ENCODE measurements at regions not wholly inside any gene's neighbourhood (a gene's known extent, or its start where the extent isn't known, plus 50 kb on each side); places are given as distances from the start of the nearest gene placed in this dataset.
A peak's percentile ranks its signal among the peaks of the same experiment; 100 is the strongest.

GRCh38 chr9:90419221-90419851 lies 223.3 kb downstream of the DIRAS2 start:
- DNase-seq (ENCODE audit: low read depth): no peak

- DNase-seq (ENCODE audit: low read depth): no peak
Observed at GRCh38 chr9:90420211-90420610, 222.4 kb downstream of the DIRAS2 start.

GRCh38 chr9:90420768-90421513 lies 221.7 kb downstream of the DIRAS2 start:
- DNase-seq (ENCODE audit: low read depth): no peak

GRCh38 chr9:90421786-90422185 lies 220.8 kb downstream of the DIRAS2 start:
- DNase-seq (ENCODE audit: low read depth): no peak

GRCh38 chr9:90423661-90424193 lies 218.9 kb downstream of the DIRAS2 start:
- DNase-seq (ENCODE audit: low read depth): no peak

GRCh38 chr9:90428517-90428916 lies 214.1 kb downstream of the DIRAS2 start:
- no peak for DNase-seq (ENCODE audit: low read depth)

- DNase-seq (ENCODE audit: low read depth): no peak
Observed at GRCh38 chr9:90432951-90433350, 209.7 kb downstream of the DIRAS2 start.

GRCh38 chr9:90433398-90433941 lies 209.2 kb downstream of the DIRAS2 start:
- DNase-seq (ENCODE audit: low read depth): peak; percentile 51

- DNase-seq (ENCODE audit: low read depth): no peak
Observed at GRCh38 chr9:90441814-90442213, 200.8 kb downstream of the DIRAS2 start.

- DNase-seq (ENCODE audit: low read depth): no peak
Observed at GRCh38 chr9:90442723-90443122, 199.9 kb downstream of the DIRAS2 start.

- DNase-seq (ENCODE audit: low read depth): no peak
Observed at GRCh38 chr9:90444609-90445204, 197.9 kb downstream of the DIRAS2 start.

GRCh38 chr9:90445391-90445790 lies 197.2 kb downstream of the DIRAS2 start:
- DNase-seq (ENCODE audit: low read depth): no peak

GRCh38 chr9:90446200-90446948 lies 196.2 kb downstream of the DIRAS2 start:
- DNase-seq (ENCODE audit: low read depth): no peak

GRCh38 chr9:90447773-90448172 lies 194.9 kb downstream of the DIRAS2 start:
- DNase-seq (ENCODE audit: low read depth): no peak

GRCh38 chr9:90449213-90449925 lies 193.3 kb downstream of the DIRAS2 start:
- DNase-seq (ENCODE audit: low read depth): peak; percentile 1

- no peak for DNase-seq (ENCODE audit: low read depth)
Observed at GRCh38 chr9:90451804-90452203, 190.8 kb downstream of the DIRAS2 start.

GRCh38 chr9:90455316-90455715 lies 187.3 kb downstream of the DIRAS2 start:
- DNase-seq (ENCODE audit: low read depth): no peak

- no peak for DNase-seq (ENCODE audit: low read depth)
Observed at GRCh38 chr9:90457386-90458190, 185.0 kb downstream of the DIRAS2 start.

- DNase-seq (ENCODE audit: low read depth): no peak
Observed at GRCh38 chr9:90458485-90458884, 184.1 kb downstream of the DIRAS2 start.

GRCh38 chr9:90459321-90459720 lies 183.3 kb downstream of the DIRAS2 start:
- no peak for DNase-seq (ENCODE audit: low read depth)

- DNase-seq (ENCODE audit: low read depth): no peak
Observed at GRCh38 chr9:90460220-90460619, 182.4 kb downstream of the DIRAS2 start.
